Stomach (tissue), 4 donors: ENCODE measurements at regions not wholly inside any gene's neighbourhood (a gene's known extent, or its start where the extent isn't known, plus 50 kb on each side); places are given as distances from the start of the nearest gene placed in this dataset.

Source experiments
- POLR2A ChIP-seq, 4 donors: fragments of 450-650 bp; IDR thresholded peaks; one replicate each; pipeline ENCODE4 v1.6.1; 2016; ENCODE audit warnings: antibody characterized with exemption in 4 of 4, control low read depth in 2 of 4, mild to moderate bottlenecking in 1 of 4, moderate library complexity in 1 of 4
- POLR2AphosphoS5 ChIP-seq, 3 donors: sonication (generic); formaldehyde crosslinking; IDR thresholded peaks; one replicate each; pipeline ENCODE4 v1.6.1; 2016; ENCODE audit warnings: antibody characterized with exemption in 3 of 3
- TF ChIP-seq, protein P1 (sequence below), 7 experiments: fragments of 450-650 bp in 4 of 7; fragments of 200-600 bp in 3 of 7; sonication (generic) in 3 of 7; IDR thresholded peaks; one replicate each; pipeline ENCODE4 v1.5.1; 2016 to 2019; ENCODE audit warnings: antibody characterized with exemption in 7 of 7, control low read depth in 2 of 7, mild to moderate bottlenecking in 1 of 7

- TF ChIP-seq POLR2A (IDR thresholded peaks at IDR 0.05) (no peak), POLR2AphosphoS5 (IDR thresholded peaks at IDR 0.05) (no peak)
- TF ChIP-seq, protein P1, sequence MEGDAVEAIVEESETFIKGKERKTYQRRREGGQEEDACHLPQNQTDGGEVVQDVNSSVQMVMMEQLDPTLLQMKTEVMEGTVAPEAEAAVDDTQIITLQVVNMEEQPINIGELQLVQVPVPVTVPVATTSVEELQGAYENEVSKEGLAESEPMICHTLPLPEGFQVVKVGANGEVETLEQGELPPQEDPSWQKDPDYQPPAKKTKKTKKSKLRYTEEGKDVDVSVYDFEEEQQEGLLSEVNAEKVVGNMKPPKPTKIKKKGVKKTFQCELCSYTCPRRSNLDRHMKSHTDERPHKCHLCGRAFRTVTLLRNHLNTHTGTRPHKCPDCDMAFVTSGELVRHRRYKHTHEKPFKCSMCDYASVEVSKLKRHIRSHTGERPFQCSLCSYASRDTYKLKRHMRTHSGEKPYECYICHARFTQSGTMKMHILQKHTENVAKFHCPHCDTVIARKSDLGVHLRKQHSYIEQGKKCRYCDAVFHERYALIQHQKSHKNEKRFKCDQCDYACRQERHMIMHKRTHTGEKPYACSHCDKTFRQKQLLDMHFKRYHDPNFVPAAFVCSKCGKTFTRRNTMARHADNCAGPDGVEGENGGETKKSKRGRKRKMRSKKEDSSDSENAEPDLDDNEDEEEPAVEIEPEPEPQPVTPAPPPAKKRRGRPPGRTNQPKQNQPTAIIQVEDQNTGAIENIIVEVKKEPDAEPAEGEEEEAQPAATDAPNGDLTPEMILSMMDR (IDR thresholded peaks at IDR 0.05) = no peak
Measured at GRCh38 chr6:71544028-71544427, 255.4 kb downstream of the OGFRL1 start.
